Adrenal gland (tissue), 9 donors: ENCODE measurements at regions not wholly inside any gene's neighbourhood (a gene's known extent, or its start where the extent isn't known, plus 50 kb on each side); places are given as distances from the start of the nearest gene placed in this dataset.
"Not testable (repeated sequence)": the region's sequence is repeated elsewhere in the genome, so short reads cannot be mapped to it uniquely, and the experiment has no call there.

ENCODE experiments used
- DNase-seq, 7 donors: peaks; one replicate each; pipeline ENCODE4 v3.0.0-alpha.2; 2019 to 2020
- H3K27ac ChIP-seq, 5 donors: fragments of 200-600 bp; sonication (generic) in 4 of 5; 1 replicate in 3 of 5; 2 replicates in 2 of 5; pipeline versions ENCODE4 v1.5.1 to v1.8.0; 2016 to 2020; ENCODE audit warnings: mild to moderate bottlenecking in 1 of 5
- H3K27me3 ChIP-seq: fragments of 200-600 bp; 2 replicates; pipeline ENCODE4 v1.8.0; 2021
- H3K36me3 ChIP-seq, 2 donors: fragments of 200-600 bp; replicated peaks in 1 of 2; 1 replicate in 1 of 2; 2 replicates in 1 of 2; pipeline versions ENCODE4 v1.5.1 to v1.8.0; 2018 to 2022
- H3K4me1 ChIP-seq, 2 donors: fragments of 200-600 bp; replicated peaks in 1 of 2; 1 replicate in 1 of 2; 2 replicates in 1 of 2; pipeline versions ENCODE4 v1.5.1 to v1.8.0; 2018 to 2021
- H3K4me3 ChIP-seq, 4 donors: fragments of 200-600 bp; sonication (generic) in 3 of 4; one replicate each; pipeline ENCODE4 v1.5.1; 2016 to 2018
- H3K9me3 ChIP-seq, 3 donors: fragments of 200-600 bp; sonication (generic) in 1 of 3; replicated peaks in 1 of 3; 1 replicate in 2 of 3; 2 replicates in 1 of 3; pipeline versions ENCODE4 v1.5.1 to v1.8.0; 2016 to 2021
- POLR2A ChIP-seq, 2 donors: fragments of 450-650 bp; IDR thresholded peaks; one replicate each; pipeline ENCODE4 v1.6.1; 2017; ENCODE audit warnings: antibody characterized with exemption in 2 of 2, mild to moderate bottlenecking in 2 of 2, moderate library complexity in 1 of 2
- WGBS, 4 donors: extraction: QIAGEN DNeasy Blood & Tissue Kit in 2 of 4; methylation state at CpG; one replicate each; pipeline versions ENCODE4 v1.1.5 to v1.1.7; 2013 to 2017; 5-methylcytosine and 5-hydroxymethylcytosine counted together
- intact Hi-C, 2 donors: fragments of 100-400 bp; cut with DNase I; formaldehyde crosslinking; loops; one replicate each; pipeline versions ENCODE4 v1.14.1 to v1.15.0; 2022 to 2023
- TF ChIP-seq, protein P1 (sequence below), 6 experiments: fragments of 450-650 bp in 4 of 6; fragments of 200-600 bp in 2 of 6; sonication (generic) in 1 of 6; IDR thresholded peaks; 1 replicate in 5 of 6; 2 replicates in 1 of 6; pipeline versions ENCODE4 v1.5.1 to v1.8.0; 2016 to 2021; ENCODE audit warnings: antibody characterized with exemption in 6 of 6, mild to moderate bottlenecking in 2 of 6, moderate library complexity in 1 of 6
- donor health status: healthy with polysubstance abuse.
- donor health status: Bipolar disorder and iron deficiency.
- donor health status: DM: yes; HTN: yes; CAD: no.
- donor health status: DM: no; HTN: no; CAD: no.
- donor health status: DM: no; HTN: no; CAD: no.

DNA sequence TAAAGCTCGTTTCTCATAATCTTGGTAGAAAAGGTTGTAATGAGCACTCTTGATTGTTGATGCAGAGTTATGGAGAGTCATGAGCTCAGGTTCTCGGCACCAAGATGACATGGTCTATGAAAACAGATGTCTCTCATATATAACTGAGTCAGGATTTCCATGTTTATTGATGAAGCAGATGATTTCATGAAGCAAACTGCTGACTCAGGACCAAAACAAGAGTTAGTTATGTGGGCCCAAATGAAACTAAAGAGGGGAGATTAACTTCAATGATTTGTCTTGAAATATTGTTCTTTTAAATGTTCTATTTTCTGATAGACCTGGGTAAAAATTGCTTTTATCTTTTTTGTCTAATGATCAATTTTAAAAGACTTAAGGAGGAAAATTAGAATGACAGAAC, 258.6 kb upstream of the CTNND2 start:
- no peak for DNase-seq
- Histone ChIP-seq H3K36me3 (no peaks in the 10 kb centered on the region), H3K9me3 (no peaks in the 10 kb centered on the region), H3K27me3 (no peaks in the 10 kb centered on the region), H3K4me1 (no peaks in the 10 kb centered on the region), H3K4me3 (no peak overlapping the region), H3K27ac (no peak overlapping the region)
- WGBS, 4 donors, result 54 to 68% (median 63%) methylated on average over 2 of the region's 2 CpGs
- no peak for TF ChIP-seq POLR2A (IDR thresholded peaks at IDR 0.05)
- TF ChIP-seq, protein P1, sequence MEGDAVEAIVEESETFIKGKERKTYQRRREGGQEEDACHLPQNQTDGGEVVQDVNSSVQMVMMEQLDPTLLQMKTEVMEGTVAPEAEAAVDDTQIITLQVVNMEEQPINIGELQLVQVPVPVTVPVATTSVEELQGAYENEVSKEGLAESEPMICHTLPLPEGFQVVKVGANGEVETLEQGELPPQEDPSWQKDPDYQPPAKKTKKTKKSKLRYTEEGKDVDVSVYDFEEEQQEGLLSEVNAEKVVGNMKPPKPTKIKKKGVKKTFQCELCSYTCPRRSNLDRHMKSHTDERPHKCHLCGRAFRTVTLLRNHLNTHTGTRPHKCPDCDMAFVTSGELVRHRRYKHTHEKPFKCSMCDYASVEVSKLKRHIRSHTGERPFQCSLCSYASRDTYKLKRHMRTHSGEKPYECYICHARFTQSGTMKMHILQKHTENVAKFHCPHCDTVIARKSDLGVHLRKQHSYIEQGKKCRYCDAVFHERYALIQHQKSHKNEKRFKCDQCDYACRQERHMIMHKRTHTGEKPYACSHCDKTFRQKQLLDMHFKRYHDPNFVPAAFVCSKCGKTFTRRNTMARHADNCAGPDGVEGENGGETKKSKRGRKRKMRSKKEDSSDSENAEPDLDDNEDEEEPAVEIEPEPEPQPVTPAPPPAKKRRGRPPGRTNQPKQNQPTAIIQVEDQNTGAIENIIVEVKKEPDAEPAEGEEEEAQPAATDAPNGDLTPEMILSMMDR (IDR thresholded peaks at IDR 0.05), result no peak
- intact Hi-C loops, result no loop called here

DNA sequence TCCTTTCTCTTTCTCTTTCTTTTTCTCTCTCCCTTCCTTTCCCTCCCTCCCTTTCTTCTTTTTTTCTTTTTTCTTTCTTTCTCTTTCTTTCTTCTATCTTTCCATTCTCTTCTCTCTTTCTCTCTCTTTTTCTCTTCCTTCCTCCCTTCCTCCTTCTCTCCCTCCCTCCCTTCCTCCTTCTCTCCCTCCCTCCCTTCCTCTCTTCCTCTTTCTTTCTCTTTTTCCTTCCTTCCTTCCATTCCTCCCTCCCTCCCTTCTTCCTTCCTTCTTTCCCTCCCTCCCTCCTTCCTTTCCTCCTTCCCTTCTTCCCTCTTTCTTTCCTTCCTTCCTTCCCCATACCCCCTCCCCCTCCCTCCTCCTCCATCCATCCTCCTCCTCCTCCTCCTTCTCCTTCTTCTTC, 243.3 kb upstream of the CTNND2 start:
- no peak for DNase-seq

DNA sequence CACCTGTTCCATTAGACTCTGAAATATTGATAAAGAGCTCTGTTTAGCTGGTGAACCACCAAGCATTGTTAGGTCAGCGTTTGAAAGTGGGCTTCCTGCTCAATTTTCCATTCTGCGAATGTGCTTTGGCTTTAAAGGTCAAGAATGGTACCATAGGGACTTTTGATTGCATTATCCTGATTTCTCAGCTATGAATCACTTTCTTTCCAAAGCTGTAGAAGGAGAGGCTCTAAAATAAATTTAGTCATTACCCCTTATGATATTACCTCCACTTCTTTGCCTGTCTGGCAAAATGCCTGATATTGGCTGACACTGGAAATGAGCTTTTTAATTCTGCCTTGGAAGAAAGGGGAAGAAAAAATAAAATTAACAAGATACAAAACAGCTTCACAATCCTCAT, 237.2 kb upstream of the CTNND2 start:
- intact Hi-C loops, result no loop called here

More for the DNA sequence above, 243.3 kb upstream of the CTNND2 start:
- Histone ChIP-seq H3K4me1 (no peaks in the 10 kb centered on the region), H3K27ac (no peak overlapping the region), H3K36me3 (no peaks in the 10 kb centered on the region), H3K27me3 (no peaks in the 10 kb centered on the region), H3K4me3 (no peak overlapping the region), H3K9me3 (no peaks in the 10 kb centered on the region)
- intact Hi-C loops, result no loop called here
- TF ChIP-seq POLR2A (IDR thresholded peaks at IDR 0.05), result no peak
- TF ChIP-seq, protein P1 (IDR thresholded peaks at IDR 0.05), result no peak

DNA sequence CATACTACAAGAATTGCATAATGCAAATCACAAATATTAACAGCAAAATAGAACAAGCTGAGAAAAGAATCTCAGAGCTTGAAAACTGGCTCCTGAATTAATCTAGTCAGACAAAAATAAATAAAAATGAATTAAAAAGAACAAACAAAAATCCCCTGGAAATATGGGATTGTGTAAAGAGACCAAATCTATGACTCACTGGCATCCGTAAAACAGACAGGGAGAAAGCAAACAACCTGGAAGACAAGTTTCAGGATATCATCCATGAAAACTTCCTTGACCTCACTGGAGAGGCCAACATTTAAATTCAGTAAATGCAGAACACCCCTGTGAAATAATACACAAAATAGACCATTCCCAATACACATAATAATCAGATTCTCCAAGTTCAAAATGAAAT, 229.3 kb upstream of the CTNND2 start:
- no peaks in the 10 kb centered on the region for H3K9me3 ChIP-seq
- DNase-seq, result no peak
- TF ChIP-seq POLR2A (IDR thresholded peaks at IDR 0.05), result no peak
- TF ChIP-seq, protein P1 (IDR thresholded peaks at IDR 0.05), result no peak

More for the DNA sequence above, 237.2 kb upstream of the CTNND2 start:
- H3K9me3 ChIP-seq, result no peaks in the 10 kb centered on the region
- no peaks in the 10 kb centered on the region for H3K4me1 ChIP-seq
- DNase-seq, result no peak
- H3K36me3 ChIP-seq, result no peaks in the 10 kb centered on the region
- no peak overlapping the region for H3K27ac ChIP-seq
- no peak overlapping the region for H3K4me3 ChIP-seq
- 54 to 67% (median 61%) methylated on average over 2 of the region's 2 CpGs for WGBS, 4 donors
- no peaks in the 10 kb centered on the region for H3K27me3 ChIP-seq
- no peak for TF ChIP-seq POLR2A (IDR thresholded peaks at IDR 0.05)
- TF ChIP-seq, protein P1 (IDR thresholded peaks at IDR 0.05), result no peak

DNA sequence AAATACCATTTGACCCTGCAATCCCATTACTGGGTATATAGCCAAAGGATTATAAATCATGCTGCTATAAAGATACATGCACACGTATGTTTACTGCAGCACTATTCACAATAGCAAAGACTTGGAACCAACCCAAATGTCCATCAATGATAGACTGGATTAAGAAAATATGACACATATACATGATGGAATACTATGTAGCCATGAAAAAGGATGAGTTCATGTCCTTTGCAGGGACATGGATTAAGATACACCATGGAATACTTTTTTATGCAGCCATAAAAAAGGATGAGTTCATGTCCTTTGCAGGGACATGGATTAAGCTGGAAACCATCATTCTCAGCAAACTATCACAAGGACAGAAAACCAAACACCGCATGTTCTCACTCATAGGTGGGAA, 226.8 kb upstream of the CTNND2 start:
- H3K9me3 ChIP-seq, H3K27ac ChIP-seq, H3K27me3 ChIP-seq, H3K4me3 ChIP-seq, DNase-seq, H3K4me1 ChIP-seq, H3K36me3 ChIP-seq, intact Hi-C loops: not testable (repeated sequence)
- 80 to 90% (median 85%) methylated on average over 2 of the region's 2 CpGs for WGBS, 4 donors

More for the DNA sequence above, 229.3 kb upstream of the CTNND2 start:
- no peak overlapping the region for H3K27ac ChIP-seq
- H3K4me1 ChIP-seq, result no peaks in the 10 kb centered on the region
- no peaks in the 10 kb centered on the region for H3K27me3 ChIP-seq
- H3K36me3 ChIP-seq, result no peaks in the 10 kb centered on the region
- H3K4me3 ChIP-seq, result no peak overlapping the region
- intact Hi-C loops, result no loop called here
- 0 to 49% (median 31%) methylated on average over 1 of the region's 1 CpG for WGBS, 4 donors
